Body of pancreas (tissue), 4 donors: ENCODE measurements at regions not wholly inside any gene's neighbourhood (a gene's known extent, or its start where the extent isn't known, plus 50 kb on each side); places are given as distances from the start of the nearest gene placed in this dataset.

Source experiments
- POLR2A ChIP-seq, 3 donors: fragments of 450-650 bp; IDR thresholded peaks; one replicate each; pipeline ENCODE4 v1.6.1; 2016; ENCODE audit warnings: antibody characterized with exemption in 3 of 3, mild to moderate bottlenecking in 2 of 3
- TF ChIP-seq, protein P1 (sequence below), 7 experiments: fragments of 450-650 bp in 4 of 7; fragments of 200-600 bp in 3 of 7; sonication (generic) in 3 of 7; IDR thresholded peaks; one replicate each; pipeline ENCODE4 v1.5.1; 2016 to 2019; ENCODE audit warnings: antibody characterized with exemption in 7 of 7

DNA sequence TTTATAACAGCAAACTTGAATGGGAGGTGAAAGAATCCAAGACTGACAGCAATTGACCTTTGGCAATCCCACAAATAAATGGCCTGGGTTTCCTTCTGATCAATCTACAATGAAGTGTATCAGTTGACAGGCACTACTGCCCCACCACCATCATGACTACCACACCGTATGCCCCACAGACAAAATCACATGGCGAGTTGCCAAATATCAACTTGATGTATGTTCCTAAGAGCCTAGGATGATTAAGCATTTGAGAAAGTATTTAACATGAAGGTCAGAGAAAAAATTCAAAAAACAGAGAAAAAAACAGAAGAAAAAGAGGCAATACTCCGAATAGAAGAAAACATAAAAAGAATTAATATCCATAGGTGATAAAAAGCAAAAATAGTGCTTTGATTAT, 215.9 kb upstream of the STAC start:
- TF ChIP-seq, protein P1, sequence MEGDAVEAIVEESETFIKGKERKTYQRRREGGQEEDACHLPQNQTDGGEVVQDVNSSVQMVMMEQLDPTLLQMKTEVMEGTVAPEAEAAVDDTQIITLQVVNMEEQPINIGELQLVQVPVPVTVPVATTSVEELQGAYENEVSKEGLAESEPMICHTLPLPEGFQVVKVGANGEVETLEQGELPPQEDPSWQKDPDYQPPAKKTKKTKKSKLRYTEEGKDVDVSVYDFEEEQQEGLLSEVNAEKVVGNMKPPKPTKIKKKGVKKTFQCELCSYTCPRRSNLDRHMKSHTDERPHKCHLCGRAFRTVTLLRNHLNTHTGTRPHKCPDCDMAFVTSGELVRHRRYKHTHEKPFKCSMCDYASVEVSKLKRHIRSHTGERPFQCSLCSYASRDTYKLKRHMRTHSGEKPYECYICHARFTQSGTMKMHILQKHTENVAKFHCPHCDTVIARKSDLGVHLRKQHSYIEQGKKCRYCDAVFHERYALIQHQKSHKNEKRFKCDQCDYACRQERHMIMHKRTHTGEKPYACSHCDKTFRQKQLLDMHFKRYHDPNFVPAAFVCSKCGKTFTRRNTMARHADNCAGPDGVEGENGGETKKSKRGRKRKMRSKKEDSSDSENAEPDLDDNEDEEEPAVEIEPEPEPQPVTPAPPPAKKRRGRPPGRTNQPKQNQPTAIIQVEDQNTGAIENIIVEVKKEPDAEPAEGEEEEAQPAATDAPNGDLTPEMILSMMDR (IDR thresholded peaks at IDR 0.05), result no peak
- TF ChIP-seq POLR2A (IDR thresholded peaks at IDR 0.05), result no peak
